ENCODE measurements at regions not wholly inside any gene's neighbourhood (a gene's known extent, or its start where the extent isn't known, plus 50 kb on each side); places are given as distances from the start of the nearest gene placed in this dataset.
A peak's percentile ranks its signal among the peaks of the same experiment; 100 is the strongest.

- DNase-seq, result no peak
Observed at GRCh38 chr13:50071379-50071778, 56.1 kb downstream of the KCNRG start.

GRCh38 chr13:50072676-50073075, 57.4 kb downstream of the KCNRG start:
- no peak for DNase-seq

GRCh38 chr13:50073340-50073739, 58.1 kb downstream of the KCNRG start:
- no peak for DNase-seq

- no peak for DNase-seq
Observed at GRCh38 chr13:50074843-50075242, 59.6 kb downstream of the KCNRG start.

- DNase-seq, result no peak
Observed at GRCh38 chr13:50075619-50076097, 60.4 kb downstream of the KCNRG start.

GRCh38 chr13:50077431-50077830, 62.2 kb downstream of the KCNRG start:
- no peak for DNase-seq

GRCh38 chr13:50078231-50078894, 63.1 kb downstream of the KCNRG start:
- no peak for DNase-seq

- no peak for DNase-seq
Observed at GRCh38 chr13:50078895-50079654, 63.8 kb downstream of the KCNRG start.

- DNase-seq, result no peak
Observed at GRCh38 chr13:50079655-50080202, 64.5 kb downstream of the KCNRG start.

GRCh38 chr13:50080203-50080910, 65.1 kb downstream of the KCNRG start:
- DNase-seq, result peak; percentile 29 to 74

- peak in 1 of 2 donors; percentile 24 for DNase-seq
Observed at GRCh38 chr13:50080911-50081678, 65.9 kb downstream of the KCNRG start.

GRCh38 chr13:50081679-50082425, 66.6 kb downstream of the KCNRG start:
- peak; percentile 99 to 100 for DNase-seq

- DNase-seq, result peak; percentile 75 to 81
Observed at GRCh38 chr13:50082426-50083281, 67.4 kb downstream of the KCNRG start.

- peak in 1 of 2 donors; percentile 52 for DNase-seq
Observed at GRCh38 chr13:50085063-50085462, 69.8 kb downstream of the KCNRG start.

GRCh38 chr13:50089633-50090032, 74.4 kb downstream of the KCNRG start:
- DNase-seq, result no peak

- DNase-seq, result no peak
Observed at GRCh38 chr13:50090211-50090610, 75.0 kb downstream of the KCNRG start.

GRCh38 chr13:50094615-50095293, 79.5 kb downstream of the KCNRG start:
- DNase-seq, result no peak

GRCh38 chr13:50098693-50099092, 83.4 kb downstream of the KCNRG start:
- no peak for DNase-seq

- no peak for DNase-seq
Observed at GRCh38 chr13:50099473-50099872, 84.2 kb downstream of the KCNRG start.

GRCh38 chr13:50101590-50101989, 86.3 kb downstream of the KCNRG start:
- DNase-seq, result no peak
